ENCODE measurements at regions not wholly inside any gene's neighbourhood (a gene's known extent, or its start where the extent isn't known, plus 50 kb on each side); places are given as distances from the start of the nearest gene placed in this dataset.

DNA sequence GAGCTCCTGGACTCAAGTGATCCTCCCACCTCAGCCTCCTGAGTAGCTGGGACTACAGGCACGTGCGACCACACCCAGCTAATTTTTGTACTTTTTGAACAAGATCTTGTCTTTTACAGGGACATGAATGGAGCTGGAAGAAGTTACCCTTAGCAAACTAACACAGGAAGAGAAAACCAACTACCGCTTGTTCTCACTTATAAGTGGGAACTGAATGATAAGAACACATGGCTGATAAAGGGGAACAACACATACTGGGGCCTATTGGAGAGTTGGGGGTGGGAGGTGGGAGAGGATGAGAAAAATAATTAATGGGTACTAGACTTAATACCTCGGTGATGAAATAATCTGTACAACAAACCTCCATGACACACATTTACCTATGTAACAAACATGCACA, 70.9 kb upstream of the INHBA start:
- Mint-ChIP-seq H3K9me3 (ENCODE audit: low read depth) (peaks cover 3% of the 10 kb centered on the region), H3K4me3 (ENCODE audit: unreplicated experiment) (no peak overlapping the region), H3K27ac (ENCODE audit: unreplicated experiment) (no peak overlapping the region), H3K36me3 (ENCODE audit: low read depth) (no peaks in the 10 kb centered on the region), H3K27me3 (ENCODE audit: low read depth) (no peaks in the 10 kb centered on the region), H3K4me1 (ENCODE audit: low read depth) (peaks cover 10% of the 10 kb centered on the region)
- DNase-seq (ENCODE audit: low spot score) = no peak
- TF ChIP-seq CTCF (IDR thresholded peaks at IDR 0.05) = no peak

- Mint-ChIP-seq H3K4me1 (ENCODE audit: low read depth) (peaks cover 10% of the 10 kb centered on the region), H3K27me3 (ENCODE audit: low read depth) (no peaks in the 10 kb centered on the region), H3K9me3 (ENCODE audit: low read depth) (peaks cover 4% of the 10 kb centered on the region), H3K36me3 (ENCODE audit: low read depth) (no peaks in the 10 kb centered on the region), H3K4me3 (ENCODE audit: unreplicated experiment) (no peak overlapping the region), H3K27ac (ENCODE audit: unreplicated experiment) (no peak overlapping the region)
- no peak for TF ChIP-seq CTCF (IDR thresholded peaks at IDR 0.05)
- no peak for DNase-seq (ENCODE audit: low spot score)
Observed at GRCh38 chr7:41771717-41772116, 68.8 kb upstream of the INHBA start.

DNA sequence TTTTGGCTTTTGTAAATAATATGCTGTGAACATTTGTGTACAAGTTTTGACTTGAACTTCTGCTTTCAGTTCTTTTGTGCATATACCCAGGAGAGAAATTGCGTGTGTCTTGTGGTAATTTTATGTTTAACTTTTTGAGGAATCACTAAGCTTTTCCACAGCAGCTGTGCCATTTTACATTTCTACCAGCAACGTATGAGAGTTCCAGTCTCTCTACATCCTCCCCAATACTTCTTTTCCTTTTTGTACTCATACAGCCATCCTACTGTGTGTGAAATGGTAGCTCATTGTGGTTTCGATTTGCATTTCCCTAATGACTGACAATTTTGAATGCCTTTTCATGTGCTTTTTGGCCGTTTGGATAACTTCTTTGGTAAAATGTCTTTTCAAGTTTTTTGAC, 66.3 kb upstream of the INHBA start:
- Mint-ChIP-seq H3K4me1 (ENCODE audit: low read depth) (no peaks in the 10 kb centered on the region), H3K27me3 (ENCODE audit: low read depth) (no peaks in the 10 kb centered on the region), H3K4me3 (ENCODE audit: unreplicated experiment) (no peak overlapping the region), H3K27ac (ENCODE audit: unreplicated experiment) (no peak overlapping the region), H3K36me3 (ENCODE audit: low read depth) (no peaks in the 10 kb centered on the region), H3K9me3 (ENCODE audit: low read depth) (peaks cover 4% of the 10 kb centered on the region)
- DNase-seq (ENCODE audit: low spot score) = no peak
- no peak for TF ChIP-seq CTCF (IDR thresholded peaks at IDR 0.05)

DNA sequence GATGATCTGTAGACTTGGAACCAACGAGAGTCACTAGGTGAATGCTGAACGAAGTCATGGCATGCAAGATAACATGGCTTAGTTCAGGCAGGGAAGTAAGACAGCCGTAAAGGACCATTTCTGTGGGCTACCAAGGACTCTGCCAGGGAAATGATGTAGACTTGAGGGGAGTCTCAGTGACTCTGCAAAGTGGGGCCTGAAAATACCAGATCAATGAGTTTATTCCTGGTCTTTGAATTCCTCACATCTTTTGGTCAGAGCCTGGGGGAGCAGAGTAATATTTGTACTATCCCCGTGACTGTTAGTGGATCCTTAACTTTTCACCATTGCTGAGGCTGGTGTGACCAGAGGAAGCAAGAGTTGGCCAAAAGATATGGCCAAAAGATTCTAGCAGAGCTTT, 60.7 kb upstream of the INHBA start:
- Mint-ChIP-seq H3K4me3 (ENCODE audit: unreplicated experiment) (no peak overlapping the region), H3K27ac (ENCODE audit: unreplicated experiment) (no peak overlapping the region), H3K4me1 (ENCODE audit: low read depth) (peaks cover 7% of the 10 kb centered on the region), H3K27me3 (ENCODE audit: low read depth) (no peaks in the 10 kb centered on the region), H3K36me3 (ENCODE audit: low read depth) (no peaks in the 10 kb centered on the region), H3K9me3 (ENCODE audit: low read depth) (peaks cover 12% of the 10 kb centered on the region)
- TF ChIP-seq CTCF (IDR thresholded peaks at IDR 0.05) = no peak
- no peak for DNase-seq (ENCODE audit: low spot score)

DNA sequence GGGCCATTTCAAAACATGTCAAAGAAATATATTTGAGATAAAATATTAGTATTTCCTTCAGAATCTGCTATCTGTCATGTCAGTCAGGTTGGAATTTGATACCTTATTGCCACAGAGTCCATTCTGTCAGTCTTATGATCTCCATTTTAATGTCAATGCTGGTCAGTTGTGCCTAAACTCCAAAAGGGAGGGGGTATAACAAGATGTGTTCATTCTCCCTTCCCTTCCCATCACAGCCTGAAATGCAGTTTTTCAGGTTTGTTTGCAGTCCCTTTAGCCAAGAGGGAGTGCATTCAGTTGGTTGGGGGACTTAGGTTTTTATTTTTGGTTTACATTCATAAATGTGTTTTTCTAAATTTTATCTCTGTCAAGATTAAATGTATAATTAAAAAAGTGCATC, 59.8 kb upstream of the INHBA start:
- no peak for TF ChIP-seq CTCF (IDR thresholded peaks at IDR 0.05)
- H3K4me1 Mint-ChIP-seq (ENCODE audit: low read depth) = peaks cover 7% of the 10 kb centered on the region
- no peak overlapping the region for H3K27ac Mint-ChIP-seq (ENCODE audit: unreplicated experiment)
- no peak for DNase-seq (ENCODE audit: low spot score)
- H3K27me3 Mint-ChIP-seq (ENCODE audit: low read depth) = no peaks in the 10 kb centered on the region
- no peaks in the 10 kb centered on the region for H3K36me3 Mint-ChIP-seq (ENCODE audit: low read depth)
- H3K9me3 Mint-ChIP-seq (ENCODE audit: low read depth) = peaks cover 14% of the 10 kb centered on the region
- H3K4me3 Mint-ChIP-seq (ENCODE audit: unreplicated experiment) = no peak overlapping the region

Data from chondrocyte (in vitro differentiated cells).